ENCODE measurements at regions not wholly inside any gene's neighbourhood (a gene's known extent, or its start where the extent isn't known, plus 50 kb on each side); places are given as distances from the start of the nearest gene placed in this dataset.

DNA sequence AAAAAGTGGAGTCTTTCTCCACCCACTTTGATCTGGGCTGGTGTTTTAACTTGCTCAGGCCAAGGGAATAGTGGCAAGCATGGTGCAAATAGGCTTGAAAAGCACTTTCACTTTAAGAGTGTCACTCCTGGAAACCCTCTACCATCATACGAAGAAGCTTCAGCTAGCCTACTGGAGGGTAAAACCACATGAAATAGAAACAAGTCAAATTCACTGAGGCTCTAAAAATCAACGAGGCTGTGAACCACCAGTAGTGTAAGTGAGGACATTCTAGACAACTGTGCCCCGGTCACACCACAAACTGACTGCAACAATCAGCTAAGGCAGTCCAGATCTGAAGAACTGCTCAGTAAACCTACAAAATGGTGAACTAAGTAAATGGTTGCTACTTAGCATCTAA is 2366.3 kb upstream of the C9orf72 start:
- TF ChIP-seq SUZ12 (IDR thresholded peaks at IDR 0.05; ENCODE audit: extremely low read depth, insufficient read depth, insufficient read length) (no peak), ZNF274 (IDR thresholded peaks at IDR 0.05; ENCODE audit: low read depth, low read length) (no peak), YY1 (IDR thresholded peaks at IDR 0.05; ENCODE audit: insufficient read depth, insufficient read length) (no peak)

Measured in NT2/D1 (cell line).